GM21529 (cell line): ENCODE measurements at regions not wholly inside any gene's neighbourhood (a gene's known extent, or its start where the extent isn't known, plus 50 kb on each side); places are given as distances from the start of the nearest gene placed in this dataset.
A peak's percentile ranks its signal among the peaks of the same experiment; 100 is the strongest.
"Not testable (repeated sequence)": the region's sequence is repeated elsewhere in the genome, so short reads cannot be mapped to it uniquely, and the experiment has no call there.

ENCODE experiments used
- ATAC-seq: cut with Tn5 transposase; IDR thresholded peaks from one replicate; pipeline ENCODE4 v1.9.1; 2021; ENCODE audit not compliant: unreplicated experiment

GRCh38 chr7:120052884-120053382, 220.0 kb upstream of the KCND2 start:
- no peak for ATAC-seq

- no peak for ATAC-seq
These were observed 219.5 kb upstream of the KCND2 start for GRCh38 chr7:120053390-120053961.

- ATAC-seq = no peak
These were observed 218.4 kb upstream of the KCND2 start for GRCh38 chr7:120054376-120055100.

- no peak for ATAC-seq
These were observed 217.7 kb upstream of the KCND2 start for GRCh38 chr7:120055300-120055699.

DNA sequence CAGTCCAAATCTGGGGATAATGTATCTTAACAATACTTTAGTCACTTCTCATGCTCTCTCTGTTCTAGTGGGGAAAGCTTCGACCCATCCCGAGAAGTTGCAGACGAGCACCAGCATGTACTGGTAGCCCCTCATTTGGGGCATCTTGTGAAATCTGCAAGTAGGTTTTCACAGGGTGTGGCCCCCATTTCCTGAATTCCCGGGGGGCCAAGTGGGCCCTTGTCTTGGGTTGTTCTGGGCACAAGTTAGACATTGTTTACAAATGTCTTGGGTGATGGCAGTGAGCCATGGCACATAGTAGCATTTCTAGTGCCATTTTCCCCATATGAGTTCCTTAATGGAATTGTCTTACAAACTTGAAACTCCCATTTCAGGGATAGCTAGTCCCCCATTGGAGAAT, 216.7 kb upstream of the KCND2 start:
- ATAC-seq = no peak

DNA sequence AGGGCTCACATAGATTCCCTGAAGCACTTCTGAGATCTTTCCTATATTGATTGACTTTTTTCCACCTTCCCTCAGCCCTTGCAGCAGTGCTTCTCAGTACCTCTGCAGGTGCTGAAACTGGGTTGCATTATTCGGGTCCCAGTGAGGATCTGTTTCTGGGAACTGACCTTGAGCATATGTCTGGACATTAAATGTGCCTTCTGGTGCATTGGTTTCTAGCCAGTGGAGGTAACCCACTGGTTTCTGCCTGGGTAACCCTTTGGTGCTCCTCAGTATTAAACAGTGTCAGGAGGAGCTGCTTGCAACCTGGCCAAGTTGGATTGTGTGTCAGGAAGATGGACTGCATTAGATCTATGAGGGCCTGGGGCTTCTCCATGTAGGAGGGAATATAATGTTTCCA, 213.3 kb upstream of the KCND2 start:
- ATAC-seq = no peak

- ATAC-seq = no peak
These were observed 212.7 kb upstream of the KCND2 start for GRCh38 chr7:120060281-120060680.

- no peak for ATAC-seq
These were observed 212.1 kb upstream of the KCND2 start for GRCh38 chr7:120060875-120061274.

DNA sequence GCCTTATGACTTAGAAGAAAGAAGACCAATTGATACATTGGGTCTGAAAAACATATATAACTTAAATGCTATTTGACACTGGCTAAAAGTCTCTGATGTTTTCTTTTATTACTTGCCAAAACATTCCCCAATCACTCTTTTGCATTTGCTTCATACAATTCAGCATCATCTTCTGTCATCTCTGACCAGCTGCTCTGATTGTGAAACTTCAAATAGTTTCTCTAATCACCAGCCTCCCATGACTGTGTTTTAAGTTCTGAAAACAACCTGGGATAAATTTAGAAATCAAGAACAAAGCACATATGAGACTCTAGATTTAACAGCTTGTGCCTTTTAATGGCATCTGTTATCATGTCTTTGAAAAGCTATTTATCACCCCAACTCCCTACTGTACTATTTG, 208.4 kb upstream of the KCND2 start:
- ATAC-seq = peak; percentile 91

GRCh38 chr7:120066898-120067297, 206.1 kb upstream of the KCND2 start:
- ATAC-seq = not testable (repeated sequence)

DNA sequence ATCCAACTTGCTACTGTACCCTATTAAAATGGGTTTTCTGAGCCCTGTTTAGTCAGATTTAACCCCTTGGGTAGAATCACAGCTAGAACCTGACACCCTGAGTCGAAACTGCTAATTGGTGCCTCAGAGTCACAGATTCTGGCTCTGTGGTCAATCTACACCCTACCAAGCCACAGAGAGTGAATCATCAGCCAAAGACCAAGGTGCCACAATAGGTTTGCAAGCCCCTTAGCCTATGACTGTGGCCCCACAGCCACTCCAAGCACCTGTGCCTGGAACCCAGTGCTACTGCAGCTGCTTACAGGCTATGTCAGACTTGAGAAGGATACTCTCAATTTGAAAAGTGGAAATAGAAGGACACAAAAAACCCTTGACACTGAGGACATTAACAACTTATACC, 202.8 kb upstream of the KCND2 start:
- no peak for ATAC-seq

GRCh38 chr7:120077777-120078176, 195.2 kb upstream of the KCND2 start:
- no peak for ATAC-seq

DNA sequence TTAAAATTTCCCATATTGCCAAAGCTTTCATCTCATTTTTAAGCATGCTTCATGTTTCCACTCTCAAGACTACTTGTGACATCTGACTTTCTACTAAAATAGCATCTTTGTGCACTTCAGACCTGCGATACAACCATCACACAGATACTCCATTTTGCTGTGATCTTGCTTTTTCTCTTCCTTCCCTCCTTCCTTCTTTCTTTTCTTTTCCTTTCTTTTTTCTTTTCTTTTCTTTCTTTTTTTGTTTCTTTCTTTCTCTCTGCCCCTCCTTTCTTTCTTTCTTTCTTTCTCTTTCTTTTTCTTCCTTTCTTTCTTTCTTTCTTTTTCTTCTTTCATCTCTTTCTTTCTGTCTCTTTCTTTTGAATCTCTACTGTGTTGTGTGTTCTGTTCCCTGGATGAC, 194.0 kb upstream of the KCND2 start:
- ATAC-seq = no peak

DNA sequence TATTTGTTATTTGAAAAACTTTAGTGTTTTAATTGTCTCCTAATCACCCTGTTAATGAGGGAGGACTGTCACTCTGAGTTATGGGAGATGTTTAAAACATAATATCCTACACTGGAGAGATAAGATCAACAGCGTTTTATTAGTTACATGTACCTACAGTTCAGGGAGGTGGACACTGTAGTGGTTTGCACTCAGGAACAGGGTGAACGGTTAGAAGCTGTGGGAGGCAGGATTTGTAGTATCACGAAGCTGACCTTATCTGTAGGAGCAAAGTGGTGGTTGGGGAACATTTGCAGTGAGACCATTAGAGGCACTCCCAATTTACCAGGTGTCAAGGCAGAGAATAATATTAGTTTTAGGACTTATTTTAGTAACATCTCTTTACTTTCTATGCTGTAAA, 193.3 kb upstream of the KCND2 start:
- no peak for ATAC-seq

- ATAC-seq = not testable (repeated sequence)
These were observed 186.5 kb upstream of the KCND2 start for GRCh38 chr7:120086468-120086867.

- ATAC-seq = no peak
These were observed 183.0 kb upstream of the KCND2 start for GRCh38 chr7:120089968-120090367.

DNA sequence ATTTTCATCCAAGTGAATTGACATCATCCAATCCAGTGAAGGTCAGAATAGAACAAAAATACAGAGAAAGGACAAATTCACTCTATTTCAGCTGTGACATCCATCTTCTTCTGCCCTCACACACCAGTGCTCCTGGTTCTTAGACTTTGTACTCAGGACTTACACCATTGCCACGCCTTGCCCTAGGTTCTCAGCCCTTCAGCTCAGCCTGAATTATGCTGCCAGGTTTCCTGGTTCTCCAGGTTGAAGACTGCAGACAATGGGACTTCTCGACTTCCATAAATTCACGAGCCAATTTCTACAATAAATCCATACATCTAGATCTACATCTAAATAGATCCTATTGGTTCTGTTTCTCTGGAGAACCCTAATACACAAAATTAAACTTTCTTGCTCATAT, 181.2 kb upstream of the KCND2 start:
- ATAC-seq = no peak

GRCh38 chr7:120097020-120097419, 176.0 kb upstream of the KCND2 start:
- no peak for ATAC-seq

- ATAC-seq = no peak
These were observed 175.2 kb upstream of the KCND2 start for GRCh38 chr7:120097774-120098173.

DNA sequence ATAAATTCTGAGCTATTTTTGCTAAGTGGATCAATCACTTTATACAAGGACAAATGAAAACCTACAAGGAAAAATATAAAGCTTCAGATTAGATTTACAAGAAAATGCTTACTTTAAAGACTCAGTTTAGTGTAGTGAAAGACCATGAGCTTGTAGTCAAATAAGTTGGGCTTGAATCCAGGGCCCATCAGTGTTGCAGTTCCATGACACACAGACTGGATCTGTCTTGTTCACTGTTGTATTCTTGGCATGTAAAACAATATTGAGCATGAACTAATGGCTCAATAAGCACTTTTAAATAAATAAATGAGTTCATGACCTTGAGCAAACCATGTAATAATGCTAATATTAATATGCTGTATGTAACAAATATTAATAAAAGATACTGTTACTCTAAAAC, 164.6 kb upstream of the KCND2 start:
- no peak for ATAC-seq

GRCh38 chr7:120110169-120110568, 162.8 kb upstream of the KCND2 start:
- ATAC-seq = no peak

GRCh38 chr7:120114626-120115025, 158.3 kb upstream of the KCND2 start:
- no peak for ATAC-seq

DNA sequence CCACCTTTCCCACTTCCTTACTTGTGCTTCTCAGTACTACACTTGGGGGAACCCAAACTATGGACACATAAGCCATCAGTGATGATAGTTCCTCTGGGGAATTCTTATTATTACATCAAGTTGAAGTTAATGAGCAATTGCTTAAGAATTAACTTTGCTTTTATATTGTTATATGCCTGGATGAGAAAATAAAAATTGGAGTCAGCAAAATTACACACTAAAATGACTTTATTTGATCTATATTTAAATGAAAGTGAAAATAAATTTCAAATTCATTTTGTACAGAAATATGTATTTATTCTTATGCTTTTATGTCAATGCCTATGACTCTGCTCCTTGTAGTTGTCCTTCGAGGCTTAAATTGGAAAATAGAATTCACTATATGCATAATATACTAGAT, 149.4 kb upstream of the KCND2 start:
- ATAC-seq = no peak
